ENCODE measurements at regions not wholly inside any gene's neighbourhood (a gene's known extent, or its start where the extent isn't known, plus 50 kb on each side); places are given as distances from the start of the nearest gene placed in this dataset.

DNA sequence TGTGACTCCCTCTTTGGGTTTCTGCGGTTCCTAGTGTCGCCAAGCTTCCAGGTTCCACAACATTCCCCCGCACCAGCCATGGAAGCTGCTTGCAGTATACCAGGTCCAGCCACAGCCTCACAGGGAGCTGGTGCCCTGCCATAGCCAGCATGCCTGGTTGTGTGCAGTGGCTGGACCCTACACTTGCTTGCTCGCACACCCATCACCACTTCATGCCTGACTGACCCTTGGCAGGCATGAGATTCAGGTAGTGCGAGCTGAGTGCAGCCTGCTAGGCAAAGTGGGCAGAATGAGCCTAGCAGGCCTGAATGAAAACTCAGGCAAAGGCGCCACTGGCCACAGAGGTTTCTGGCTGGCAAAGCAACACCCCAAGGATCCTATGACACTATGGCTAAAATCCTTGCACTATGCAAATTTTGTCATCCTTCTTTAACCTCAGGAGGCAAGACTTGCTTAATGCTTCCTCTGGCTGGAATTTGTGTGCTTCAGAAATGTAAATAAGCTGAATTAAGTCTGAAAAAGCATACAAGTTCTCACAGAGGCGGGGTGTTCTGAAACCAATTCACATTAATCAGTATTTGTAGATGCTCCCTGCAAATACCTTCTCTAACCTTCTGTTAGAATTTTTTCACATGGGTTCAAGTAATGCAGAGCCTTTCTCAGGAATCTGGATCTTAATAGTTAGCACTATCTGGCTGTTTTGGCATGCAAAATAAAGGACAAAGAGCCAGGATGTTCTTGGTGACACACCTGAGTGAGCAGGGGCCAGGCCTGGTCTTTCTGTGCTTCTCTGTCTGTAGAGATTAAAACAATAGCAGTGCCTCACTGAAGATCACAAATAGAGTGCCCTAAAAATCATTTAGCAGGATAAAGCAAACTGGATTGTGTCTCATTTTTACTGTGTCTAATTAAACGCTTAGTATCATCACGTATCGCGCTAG lies 256.9 kb downstream of the GPATCH2 start:
- no peak for DNase-seq (ENCODE audit: extremely low spot score, unreplicated experiment)
- H3K27me3 Mint-ChIP-seq (ENCODE audit: unreplicated experiment) = peaks cover 3% of the 10 kb centered on the region
- no peaks in the 10 kb centered on the region for H3K4me1 Mint-ChIP-seq (ENCODE audit: unreplicated experiment)
- H3K9me3 Mint-ChIP-seq (ENCODE audit: unreplicated experiment) = peaks cover 19% of the 10 kb centered on the region
- H3K27ac Mint-ChIP-seq (ENCODE audit: unreplicated experiment) = no peak overlapping the region
- H3K36me3 Mint-ChIP-seq (ENCODE audit: unreplicated experiment) = no peaks in the 10 kb centered on the region
- no peak overlapping the region for H3K4me3 Mint-ChIP-seq (ENCODE audit: unreplicated experiment)
- TF ChIP-seq CTCF (IDR thresholded peaks at IDR 0.05) = no peak

GRCh38 chr1:217372049-217372970 lies 258.6 kb downstream of the GPATCH2 start:
- no peaks in the 10 kb centered on the region for H3K36me3 Mint-ChIP-seq (ENCODE audit: unreplicated experiment)
- no peak overlapping the region for H3K4me3 Mint-ChIP-seq (ENCODE audit: unreplicated experiment)
- TF ChIP-seq CTCF (IDR thresholded peaks at IDR 0.05) = no peak
- DNase-seq (ENCODE audit: extremely low spot score, unreplicated experiment) = no peak
- no peak overlapping the region for H3K27ac Mint-ChIP-seq (ENCODE audit: unreplicated experiment)
- peaks cover 6% of the 10 kb centered on the region for H3K9me3 Mint-ChIP-seq (ENCODE audit: unreplicated experiment)
- H3K27me3 Mint-ChIP-seq (ENCODE audit: unreplicated experiment) = peaks cover 3% of the 10 kb centered on the region
- no peaks in the 10 kb centered on the region for H3K4me1 Mint-ChIP-seq (ENCODE audit: unreplicated experiment)

GRCh38 chr1:217370757-217371156 lies 260.1 kb downstream of the GPATCH2 start:
- H3K9me3 Mint-ChIP-seq (ENCODE audit: unreplicated experiment) = no peaks in the 10 kb centered on the region

DNA sequence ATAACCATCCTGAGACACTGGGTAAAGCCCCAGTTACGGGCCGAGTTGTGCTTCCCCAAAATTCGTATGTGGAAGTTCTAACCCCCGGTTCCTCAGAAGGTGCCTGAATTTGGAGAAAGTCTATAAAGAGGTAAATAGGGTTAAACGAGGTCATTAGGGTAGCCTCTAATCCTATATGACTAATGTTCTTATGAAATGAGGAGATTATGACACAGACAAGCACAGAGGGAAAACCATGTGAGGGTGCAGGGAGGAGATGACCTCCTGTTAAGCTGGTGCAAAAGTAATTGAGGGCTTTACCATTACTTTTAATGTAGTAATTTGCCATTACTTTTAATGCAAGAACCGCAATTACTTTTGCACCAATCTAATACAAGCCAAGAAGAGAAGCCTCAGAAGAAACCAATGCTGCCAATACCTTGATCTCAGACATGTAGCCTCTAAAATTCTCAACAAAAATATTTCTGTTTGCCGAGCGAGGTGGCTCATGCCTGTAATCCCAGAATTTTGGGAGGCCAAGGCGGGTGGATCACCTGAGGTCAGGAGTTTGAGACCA lies 260.8 kb downstream of the GPATCH2 start:
- Mint-ChIP-seq H3K27me3 (ENCODE audit: unreplicated experiment) (peaks cover 3% of the 10 kb centered on the region), H3K27ac (ENCODE audit: unreplicated experiment) (no peak overlapping the region), H3K4me3 (ENCODE audit: unreplicated experiment) (no peak overlapping the region), H3K9me3 (ENCODE audit: unreplicated experiment) (no peaks in the 10 kb centered on the region), H3K4me1 (ENCODE audit: unreplicated experiment) (no peaks in the 10 kb centered on the region), H3K36me3 (ENCODE audit: unreplicated experiment) (no peaks in the 10 kb centered on the region)
- DNase-seq (ENCODE audit: extremely low spot score, unreplicated experiment) = no peak
- no peak for TF ChIP-seq CTCF (IDR thresholded peaks at IDR 0.05)

More at GRCh38 chr1:217370757-217371156, 260.1 kb downstream of the GPATCH2 start:
- H3K27ac Mint-ChIP-seq (ENCODE audit: unreplicated experiment) = no peak overlapping the region
- DNase-seq (ENCODE audit: extremely low spot score, unreplicated experiment) = no peak
- H3K36me3 Mint-ChIP-seq (ENCODE audit: unreplicated experiment) = no peaks in the 10 kb centered on the region
- no peak for TF ChIP-seq CTCF (IDR thresholded peaks at IDR 0.05)
- no peaks in the 10 kb centered on the region for H3K4me1 Mint-ChIP-seq (ENCODE audit: unreplicated experiment)
- H3K27me3 Mint-ChIP-seq (ENCODE audit: unreplicated experiment) = peaks cover 3% of the 10 kb centered on the region
- no peak overlapping the region for H3K4me3 Mint-ChIP-seq (ENCODE audit: unreplicated experiment)

All from osteocyte (in vitro differentiated cells).